ENCODE measurements at regions not wholly inside any gene's neighbourhood (a gene's known extent, or its start where the extent isn't known, plus 50 kb on each side); places are given as distances from the start of the nearest gene placed in this dataset.

GRCh38 chr17:79299349-79299748 lies 224.7 kb downstream of the ENGASE start:
- no peak for DNase-seq (ENCODE audit: low read depth)
- H3K4me3 ChIP-seq (ENCODE audit: low read depth, low read length): no peak overlapping the region

GRCh38 chr17:79298799-79299198 lies 224.2 kb downstream of the ENGASE start:
- no peak overlapping the region for H3K4me3 ChIP-seq (ENCODE audit: low read depth, low read length)
- no peak for TF ChIP-seq CTCF (IDR thresholded peaks at IDR 0.05; ENCODE audit: insufficient read depth, low read length)
- DNase-seq (ENCODE audit: low read depth): no peak

More at GRCh38 chr17:79299349-79299748, 224.7 kb downstream of the ENGASE start:
- no peak for TF ChIP-seq CTCF (IDR thresholded peaks at IDR 0.05; ENCODE audit: insufficient read depth, low read length)

- DNase-seq (ENCODE audit: low read depth): no peak
Observed at GRCh38 chr17:79296243-79296642, 221.6 kb downstream of the ENGASE start.

GRCh38 chr17:79295307-79295706 lies 220.7 kb downstream of the ENGASE start:
- TF ChIP-seq CTCF (IDR thresholded peaks at IDR 0.05; ENCODE audit: insufficient read depth, low read length): no peak
- DNase-seq (ENCODE audit: low read depth): no peak
- no peak overlapping the region for H3K4me3 ChIP-seq (ENCODE audit: low read depth, low read length)

More at GRCh38 chr17:79296243-79296642, 221.6 kb downstream of the ENGASE start:
- no peak overlapping the region for H3K4me3 ChIP-seq (ENCODE audit: low read depth, low read length)
- TF ChIP-seq CTCF (IDR thresholded peaks at IDR 0.05; ENCODE audit: insufficient read depth, low read length): no peak

- H3K4me3 ChIP-seq (ENCODE audit: low read depth, low read length): no peak overlapping the region
- peak; percentile 36 for DNase-seq (ENCODE audit: low read depth)
- TF ChIP-seq CTCF (IDR thresholded peaks at IDR 0.05; ENCODE audit: insufficient read depth, low read length): no peak
Observed at GRCh38 chr17:79294459-79295071, 219.9 kb downstream of the ENGASE start.

GRCh38 chr17:79292501-79292900 lies 217.9 kb downstream of the ENGASE start:
- DNase-seq (ENCODE audit: low read depth): no peak
- H3K4me3 ChIP-seq (ENCODE audit: low read depth, low read length): no peak overlapping the region
- no peak for TF ChIP-seq CTCF (IDR thresholded peaks at IDR 0.05; ENCODE audit: insufficient read depth, low read length)

GRCh38 chr17:79291391-79291790 lies 216.8 kb downstream of the ENGASE start:
- H3K4me3 ChIP-seq (ENCODE audit: low read depth, low read length): no peak overlapping the region
- TF ChIP-seq CTCF (IDR thresholded peaks at IDR 0.05; ENCODE audit: insufficient read depth, low read length): no peak
- no peak for DNase-seq (ENCODE audit: low read depth)

Measured in fibroblast of the aortic adventitia (primary cell).